Endothelial cell of umbilical vein (primary cell): ENCODE measurements at regions not wholly inside any gene's neighbourhood (a gene's known extent, or its start where the extent isn't known, plus 50 kb on each side); places are given as distances from the start of the nearest gene placed in this dataset.

Experiments
- BruUV-seq: library from RNA; stranded (reverse); fragments of 400-500 nt; replicated peaks from 2 replicates; lab custom pipeline; 2021; lab: Mats Ljungman, UMichigan
- CTCF ChIA-PET: fragments of 300-600, 350-600 bp; sonication (Branson Sonifier 250); formaldehyde crosslinking; loops from one replicate; lab custom pipeline; 2021; ENCODE audit warnings: antibody characterized with exemption, inconsistent platforms; lab: Charles Lee
- POLR2A ChIA-PET: fragments of 300-600, 350-600 bp; sonication (Branson Sonifier 250); formaldehyde crosslinking; loops from one replicate; lab custom pipeline; 2021; ENCODE audit warnings: antibody characterized with exemption, inconsistent platforms; lab: Charles Lee
- DNase-seq: peaks from one replicate; pipeline ENCODE4 v3.0.0-alpha.2; 2011; ENCODE audit warnings: low read depth, low spot score
- FAIRE-seq: peaks from 2 replicates; lab custom pipeline; 2011; peaks lifted over from hg19 to GRCh38; lab: Jason Lieb, UNC
- H2AFZ ChIP-seq: 2 replicates; pipeline ENCODE4 v1.6.0; 2012; ENCODE audit warnings: low read depth, low read length, control low read depth, inconsistent platforms
- H3K27ac ChIP-seq: 2 replicates; pipeline ENCODE4 v1.5.1; 2011; ENCODE audit warnings: low read depth, mild to moderate bottlenecking, control low read depth, low read length, moderate library complexity; ENCODE audit not compliant: insufficient read depth
- H3K27me3 ChIP-seq, 2 experiments: 2 replicates each; pipeline versions ENCODE4 v1.6.0 to v1.6.1; 2011; ENCODE audit warnings: low read length in 2 of 2, mixed read lengths in 1 of 2; ENCODE audit not compliant: control insufficient read depth in 2 of 2, insufficient read depth in 2 of 2
- H3K36me3 ChIP-seq, 2 experiments: 2 replicates in 1 of 2; 3 replicates in 1 of 2; pipeline ENCODE4 v1.5.1; 2011; ENCODE audit warnings: low read length in 2 of 2, mild to moderate bottlenecking in 1 of 2, moderate library complexity in 1 of 2; ENCODE audit not compliant: control insufficient read depth in 2 of 2, insufficient read depth in 2 of 2; ENCODE audit errors: extremely low read depth in 1 of 2
- H3K4me1 ChIP-seq: 3 replicates; pipeline ENCODE4 v1.5.1; 2011; ENCODE audit warnings: mild to moderate bottlenecking, low read length; ENCODE audit not compliant: control insufficient read depth, insufficient read depth; ENCODE audit errors: extremely low read depth
- H3K4me2 ChIP-seq: 2 replicates; pipeline ENCODE4 v1.6.1; 2011; ENCODE audit warnings: low read length, control low read depth, mixed read lengths; ENCODE audit not compliant: insufficient read depth
- H3K4me3 ChIP-seq, 3 experiments: fragments of 200-600 bp in 1 of 3; sonication (generic), shearing (Covaris generic) in 1 of 3; replicated peaks in 1 of 3; 2 replicates each; pipeline ENCODE4 v1.5.1; 2011 to 2016; ENCODE audit warnings: control low read depth in 3 of 3, low read length in 3 of 3, mild to moderate bottlenecking in 2 of 3, inconsistent platforms in 1 of 3, low read depth in 1 of 3, moderate library complexity in 1 of 3; ENCODE audit not compliant: insufficient read depth in 1 of 3
- H3K79me2 ChIP-seq: 2 replicates; pipeline ENCODE4 v1.6.0; 2012; ENCODE audit warnings: low read length, inconsistent platforms; ENCODE audit not compliant: control insufficient read depth, insufficient read depth
- H3K9ac ChIP-seq: replicated peaks from 2 replicates; pipeline ENCODE3; 2011; ENCODE audit warnings: low read length, control low read depth; ENCODE audit not compliant: insufficient read depth; ENCODE audit errors: extremely low read depth
- H3K9me1 ChIP-seq: replicated peaks from 3 replicates; pipeline ENCODE4 v1.6.0; 2011; ENCODE audit warnings: mild to moderate bottlenecking, low read length; ENCODE audit not compliant: control insufficient read depth, insufficient read depth; ENCODE audit errors: extremely low read depth
- H3K9me3 ChIP-seq: replicated peaks from 2 replicates; pipeline ENCODE4 v1.5.1; 2012; ENCODE audit warnings: low read length, inconsistent platforms; ENCODE audit not compliant: control insufficient read depth, insufficient read depth
- H4K20me1 ChIP-seq: replicated peaks from 2 replicates; pipeline ENCODE3; 2011; ENCODE audit warnings: mild to moderate bottlenecking, low read length; ENCODE audit not compliant: control insufficient read depth, insufficient read depth; ENCODE audit errors: extremely low read depth
- CTCF ChIP-seq, 2 donors: IDR thresholded peaks; 1 replicate in 1 of 2; 2 replicates in 1 of 2; pipeline ENCODE4 v1.5.1; 2011; ENCODE audit warnings: low read length in 2 of 2, mild to moderate bottlenecking in 2 of 2, moderate library complexity in 2 of 2, control low read depth in 1 of 2, inconsistent platforms in 1 of 2, low read depth in 1 of 2; ENCODE audit not compliant: insufficient read depth in 1 of 2; ENCODE audit errors: extremely low read depth in 1 of 2
- EZH2 ChIP-seq: IDR thresholded peaks from 2 replicates; pipeline ENCODE4 v1.6.1; 2012; ENCODE audit warnings: borderline replicate concordance, low read depth, mild to moderate bottlenecking, moderate library complexity, low read length, inconsistent platforms; ENCODE audit not compliant: severe bottlenecking
- FOS ChIP-seq: IDR thresholded peaks from 2 replicates; pipeline ENCODE4 v1.6.1; 2011; ENCODE audit warnings: mild to moderate bottlenecking, low read length, moderate library complexity, borderline replicate concordance; ENCODE audit not compliant: insufficient read depth
- GATA2 ChIP-seq: IDR thresholded peaks from 2 replicates; pipeline ENCODE4 v1.7.0; 2011; ENCODE audit warnings: low read depth, mild to moderate bottlenecking, moderate library complexity, mixed read lengths, low read length; ENCODE audit not compliant: insufficient read length, insufficient read depth
- JUN ChIP-seq: IDR thresholded peaks from 2 replicates; pipeline ENCODE4 v1.6.1; 2011; ENCODE audit warnings: borderline replicate concordance, low read depth; ENCODE audit not compliant: insufficient read length, insufficient read depth
- MYC ChIP-seq: IDR thresholded peaks from one replicate; pipeline ENCODE4 v1.6.1; 2011; ENCODE audit warnings: mild to moderate bottlenecking, low read depth, low read length
- POLR2A ChIP-seq: IDR thresholded peaks from 2 replicates; pipeline ENCODE4 v1.6.1; 2012; ENCODE audit warnings: low read depth, mild to moderate bottlenecking, control low read depth, low read length
- POLR2AphosphoS5 ChIP-seq: IDR thresholded peaks from 2 replicates; pipeline ENCODE4 v1.6.1; 2012; ENCODE audit warnings: low read depth, mild to moderate bottlenecking, control low read depth, low read length, moderate library complexity; ENCODE audit not compliant: insufficient read depth
- dilution Hi-C: fragments of 300-500 bp; cut with MboI; formaldehyde crosslinking; loops from one replicate; pipeline ENCODE4 v1.15.0; 2019; ENCODE audit warnings: low sequenced_read_pairs; ENCODE audit not compliant: extremely low pct_ligation_motif_present
- intact Hi-C: fragments of 100-400 bp; cut with micrococcal nuclease; formaldehyde crosslinking; loops from one replicate; pipeline ENCODE4 v1.10.0; 2022
- TF ChIP-seq, protein P1 (sequence below): IDR thresholded peaks from 2 replicates; pipeline ENCODE4 v1.6.1; 2011; ENCODE audit not compliant: insufficient read depth, insufficient read length

DNA sequence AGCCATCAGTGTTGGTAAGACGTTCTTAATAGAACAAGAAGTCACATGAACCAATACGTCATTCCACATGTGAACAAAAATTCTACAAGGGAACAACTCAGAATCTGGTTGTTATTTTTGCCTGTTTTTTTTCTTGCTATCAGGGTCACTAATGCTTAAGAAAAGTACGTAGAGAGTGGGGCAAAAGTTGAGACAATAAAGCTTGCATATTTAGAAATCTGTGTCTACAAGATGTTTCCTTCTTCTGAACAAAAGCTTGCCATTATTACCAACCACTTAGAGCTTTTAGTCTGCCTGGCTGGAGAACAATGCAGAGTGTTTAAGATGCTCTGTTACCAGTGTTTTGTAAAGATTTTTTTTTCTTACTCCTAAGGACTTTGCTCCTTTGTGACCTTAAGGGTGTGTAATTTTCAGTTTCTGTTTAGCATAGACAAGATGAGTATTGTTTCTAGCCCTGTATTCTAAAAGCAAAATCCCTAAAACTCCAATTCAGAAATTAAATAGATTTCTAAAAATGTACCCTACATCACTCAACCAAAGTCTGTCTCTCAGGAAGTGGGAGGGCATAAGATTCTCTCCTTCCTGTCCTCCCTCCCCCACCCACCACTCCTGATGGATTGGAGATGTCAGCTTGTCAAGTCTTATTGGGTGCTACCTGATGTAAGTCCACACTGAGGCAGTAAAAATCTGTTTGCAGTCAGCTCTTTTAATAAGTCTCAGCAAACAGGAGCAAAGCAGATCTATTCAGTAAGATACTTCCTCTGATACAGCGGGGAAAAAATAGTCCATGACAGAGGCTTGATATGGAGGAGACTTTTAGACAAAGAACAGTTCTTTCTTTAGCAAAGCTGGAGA is 267.6 kb downstream of the GRIN2B start:
- POLR2A ChIA-PET, result no interaction called here
- Histone ChIP-seq H3K9me3 (no peaks in the 10 kb centered on the region), H3K4me1 (no peaks in the 10 kb centered on the region), H3K4me2 (no peak overlapping the region), H4K20me1 (no peaks in the 10 kb centered on the region), H3K36me3 (no peaks in the 10 kb centered on the region), H3K9ac (no peak overlapping the region), H3K27ac (no peak overlapping the region), H3K9me1 (no peaks in the 10 kb centered on the region), H2AFZ (no peak overlapping the region), H3K79me2 (no peaks in the 10 kb centered on the region), H3K4me3 (no peak overlapping the region), H3K27me3 (no peaks in the 10 kb centered on the region)
- DNase-seq (no peak), FAIRE-seq (no peak)
- dilution Hi-C loops (no loop called here), intact Hi-C loops (no loop called here)
- TF ChIP-seq POLR2AphosphoS5 (no peak), JUN (no peak), CTCF (IDR thresholded peaks at IDR 0.05; ENCODE audit: extremely low read depth in 1 of 2, insufficient read depth in 1 of 2, low read depth in 1 of 2, low read length in 2 of 2) (no peak), GATA2 (no peak), FOS (no peak), EZH2 (no peak), POLR2A (no peak), MYC (no peak)
- TF ChIP-seq, protein P1, sequence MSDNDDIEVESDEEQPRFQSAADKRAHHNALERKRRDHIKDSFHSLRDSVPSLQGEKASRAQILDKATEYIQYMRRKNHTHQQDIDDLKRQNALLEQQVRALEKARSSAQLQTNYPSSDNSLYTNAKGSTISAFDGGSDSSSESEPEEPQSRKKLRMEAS, result no peak
- CTCF ChIA-PET, result no interaction called here
- BruUV-seq, result no TSS peak
